ENCODE measurements at regions not wholly inside any gene's neighbourhood (a gene's known extent, or its start where the extent isn't known, plus 50 kb on each side); places are given as distances from the start of the nearest gene placed in this dataset.

DNA sequence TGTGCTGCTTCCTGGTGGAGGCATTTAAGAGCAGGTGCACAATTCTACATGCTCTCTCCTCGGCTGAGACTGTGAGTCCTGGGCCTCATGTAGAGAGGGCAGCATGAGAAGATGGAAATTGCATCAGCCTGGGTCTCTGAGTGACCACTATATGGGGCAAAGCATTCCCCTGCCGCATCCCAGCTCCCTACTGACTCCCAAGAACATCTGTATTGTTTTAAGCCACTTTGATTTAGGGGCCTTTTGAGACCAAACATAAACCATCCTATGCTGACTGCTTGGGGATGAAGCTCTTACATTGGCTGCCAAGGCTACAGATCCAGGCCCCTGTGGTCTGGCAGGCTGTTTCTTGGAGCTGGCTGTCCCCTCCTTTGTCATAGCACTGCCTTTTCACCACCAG is 101.3 kb upstream of the TBX20 start:
- Mint-ChIP-seq H3K4me1 (ENCODE audit: low read depth) (no peaks in the 10 kb centered on the region), H3K27me3 (ENCODE audit: low read depth) (peaks cover 7% of the 10 kb centered on the region), H3K36me3 (ENCODE audit: low read depth) (no peaks in the 10 kb centered on the region), H3K9me3 (no peaks in the 10 kb centered on the region), H3K27ac (no peak overlapping the region), H3K4me3 (no peak overlapping the region)

DNA sequence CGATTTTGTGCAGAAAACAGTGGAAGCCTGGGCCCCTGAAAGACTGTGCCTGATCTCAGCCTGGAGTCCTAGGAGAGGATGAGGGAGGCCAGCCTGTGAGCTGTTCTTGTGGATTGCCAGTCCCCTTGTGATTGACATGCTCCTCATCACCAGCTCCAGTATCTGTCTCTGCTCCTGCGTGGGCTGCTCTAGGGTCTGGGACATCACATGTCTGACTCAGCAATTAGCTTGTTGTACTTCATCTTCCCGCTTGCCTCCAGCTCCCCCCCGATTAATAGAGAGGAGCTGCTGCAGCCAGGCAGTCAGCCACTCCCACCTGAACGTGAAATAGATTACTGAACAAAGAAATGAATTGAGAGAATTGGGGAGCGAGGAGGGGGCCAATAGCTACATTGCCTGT is 99.6 kb upstream of the TBX20 start:
- Mint-ChIP-seq H3K9me3 (no peaks in the 10 kb centered on the region), H3K4me1 (ENCODE audit: low read depth) (no peaks in the 10 kb centered on the region), H3K4me3 (no peak overlapping the region), H3K27ac (no peak overlapping the region), H3K36me3 (ENCODE audit: low read depth) (no peaks in the 10 kb centered on the region), H3K27me3 (ENCODE audit: low read depth) (peaks cover 7% of the 10 kb centered on the region)

DNA sequence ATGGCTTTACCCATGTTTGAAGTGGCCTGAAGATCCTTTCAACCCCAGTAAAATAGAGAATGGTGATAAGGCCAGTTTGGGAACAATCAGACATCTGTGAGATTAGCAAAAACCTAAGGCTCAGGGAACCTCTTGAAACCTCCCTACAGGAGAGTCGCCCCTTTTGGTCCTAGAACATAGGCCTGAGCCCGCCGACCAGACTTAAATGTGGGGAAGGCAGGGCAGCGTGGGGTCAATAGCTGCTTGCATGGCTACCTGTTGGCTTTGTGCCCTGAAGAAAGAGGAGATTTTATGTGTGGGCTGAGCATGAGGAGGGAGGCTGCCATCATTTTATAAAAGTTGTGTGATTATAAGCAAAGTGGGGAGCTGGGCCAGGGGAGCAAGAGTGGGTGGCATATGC is 97.6 kb upstream of the TBX20 start:
- Mint-ChIP-seq H3K9me3 (no peaks in the 10 kb centered on the region), H3K27ac (no peak overlapping the region), H3K27me3 (ENCODE audit: low read depth) (peaks cover 4% of the 10 kb centered on the region), H3K36me3 (ENCODE audit: low read depth) (no peaks in the 10 kb centered on the region), H3K4me3 (no peak overlapping the region), H3K4me1 (ENCODE audit: low read depth) (no peaks in the 10 kb centered on the region)

DNA sequence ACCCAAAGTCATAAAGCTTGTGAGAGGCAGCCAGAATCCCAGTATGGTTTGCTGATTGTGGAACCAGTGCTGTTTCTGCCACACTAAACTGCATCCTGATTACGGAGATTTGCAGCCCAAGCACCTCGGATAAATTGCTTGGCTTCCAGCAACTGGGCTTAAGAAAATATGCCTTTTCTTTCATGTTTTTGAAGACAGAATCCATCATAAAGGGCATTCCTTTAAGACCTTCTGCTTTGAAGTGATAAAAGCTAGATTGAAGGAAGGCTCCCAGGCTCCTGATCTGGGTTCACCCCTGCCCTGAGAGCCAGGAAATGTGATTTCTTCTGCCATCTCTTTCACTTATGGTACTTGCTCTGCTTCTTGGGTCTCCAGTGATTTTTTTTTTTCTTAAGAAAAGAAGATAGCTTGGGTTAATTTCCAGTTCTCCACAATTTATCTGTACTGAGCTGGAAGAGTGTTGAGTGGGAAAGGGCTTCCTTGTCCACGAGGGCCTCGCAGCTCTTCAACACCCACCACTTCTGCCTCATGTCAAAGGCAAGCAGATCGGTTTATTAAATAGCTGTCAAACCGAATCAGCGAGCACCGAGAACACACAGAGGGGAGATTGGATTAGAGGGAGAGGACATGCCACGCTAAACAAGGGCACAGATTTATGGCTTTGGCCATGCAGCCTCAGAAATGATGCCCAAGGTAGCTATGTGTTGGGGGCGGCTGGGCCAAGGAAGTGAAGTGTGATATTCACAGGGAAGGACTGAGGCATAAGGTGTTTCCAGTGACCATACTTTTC is 94.9 kb upstream of the TBX20 start:
- H3K4me1 Mint-ChIP-seq (ENCODE audit: low read depth), result no peaks in the 10 kb centered on the region
- no peak overlapping the region for H3K4me3 Mint-ChIP-seq
- no peaks in the 10 kb centered on the region for H3K9me3 Mint-ChIP-seq
- H3K36me3 Mint-ChIP-seq (ENCODE audit: low read depth), result no peaks in the 10 kb centered on the region
- H3K27me3 Mint-ChIP-seq (ENCODE audit: low read depth), result peaks cover 4% of the 10 kb centered on the region
- H3K27ac Mint-ChIP-seq, result no peak overlapping the region

DNA sequence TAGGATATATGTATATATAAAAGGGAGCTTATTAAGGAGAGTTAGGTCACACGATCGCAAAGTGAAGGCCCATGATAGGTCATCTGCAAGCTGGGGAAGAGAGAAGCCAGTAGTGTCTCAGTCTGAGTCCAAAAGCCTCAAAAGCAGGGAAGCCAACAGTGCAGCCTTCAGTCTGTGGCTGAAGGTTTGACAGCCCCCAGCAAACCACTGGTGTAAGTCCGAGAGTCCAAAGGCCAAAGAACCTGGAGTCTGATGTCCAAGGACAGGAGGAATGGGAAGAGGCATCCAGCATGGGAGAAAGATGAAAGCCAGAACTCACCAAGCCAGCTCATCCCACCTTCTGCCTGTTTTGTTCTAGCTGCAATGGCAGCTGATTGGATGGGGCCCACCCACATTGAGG is 88.9 kb upstream of the TBX20 start:
- Mint-ChIP-seq H3K27ac (no peak overlapping the region), H3K36me3 (ENCODE audit: low read depth) (no peaks in the 10 kb centered on the region), H3K27me3 (ENCODE audit: low read depth) (no peaks in the 10 kb centered on the region), H3K9me3 (no peaks in the 10 kb centered on the region), H3K4me3 (no peak overlapping the region), H3K4me1 (ENCODE audit: low read depth) (no peaks in the 10 kb centered on the region)

DNA sequence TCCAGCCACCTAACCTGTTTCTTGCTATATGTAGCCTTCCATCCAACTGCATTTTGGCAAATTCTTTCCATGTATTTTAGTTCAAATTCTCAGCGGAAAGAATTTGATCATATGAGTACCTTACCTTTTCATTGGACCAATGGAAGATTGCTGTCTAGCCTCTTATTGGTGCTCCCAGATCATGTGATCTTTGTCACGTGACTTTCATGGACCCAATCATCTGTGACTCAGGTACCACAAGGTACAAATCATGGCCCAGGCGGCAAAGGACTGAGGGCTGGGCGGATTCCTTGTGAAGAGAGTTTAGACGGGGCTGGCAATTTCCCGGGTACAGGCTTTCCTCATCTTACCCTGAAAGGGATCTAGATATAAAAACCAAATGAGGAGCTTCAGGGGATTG is 85.9 kb upstream of the TBX20 start:
- H3K36me3 Mint-ChIP-seq (ENCODE audit: low read depth), result no peaks in the 10 kb centered on the region
- no peaks in the 10 kb centered on the region for H3K9me3 Mint-ChIP-seq
- no peaks in the 10 kb centered on the region for H3K4me1 Mint-ChIP-seq (ENCODE audit: low read depth)
- H3K27me3 Mint-ChIP-seq (ENCODE audit: low read depth), result no peaks in the 10 kb centered on the region
- H3K4me3 Mint-ChIP-seq, result no peak overlapping the region
- H3K27ac Mint-ChIP-seq, result no peak overlapping the region

DNA sequence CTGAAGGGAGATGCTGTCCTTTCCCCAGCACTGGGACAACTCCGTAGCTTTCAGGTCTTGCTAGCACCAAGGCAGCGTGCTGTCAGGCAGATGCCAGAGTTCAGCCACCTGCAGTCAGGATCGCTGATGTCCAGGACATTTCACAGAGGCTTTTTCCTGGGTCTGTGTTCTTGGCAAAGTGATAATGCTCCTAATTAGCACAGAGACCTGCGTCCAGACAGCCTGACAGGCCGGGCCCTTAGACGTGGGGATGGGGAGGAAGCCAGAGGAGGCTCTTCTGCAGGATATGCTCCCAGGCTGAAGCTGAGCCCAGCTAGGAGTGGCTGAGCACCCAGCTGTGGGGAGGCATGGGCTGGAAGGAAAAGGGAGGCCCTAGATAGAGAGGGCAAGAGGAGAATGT is 82.5 kb upstream of the TBX20 start:
- H3K4me3 Mint-ChIP-seq, result no peak overlapping the region
- no peaks in the 10 kb centered on the region for H3K4me1 Mint-ChIP-seq (ENCODE audit: low read depth)
- H3K9me3 Mint-ChIP-seq, result no peaks in the 10 kb centered on the region
- H3K36me3 Mint-ChIP-seq (ENCODE audit: low read depth), result no peaks in the 10 kb centered on the region
- H3K27me3 Mint-ChIP-seq (ENCODE audit: low read depth), result no peaks in the 10 kb centered on the region
- no peak overlapping the region for H3K27ac Mint-ChIP-seq

DNA sequence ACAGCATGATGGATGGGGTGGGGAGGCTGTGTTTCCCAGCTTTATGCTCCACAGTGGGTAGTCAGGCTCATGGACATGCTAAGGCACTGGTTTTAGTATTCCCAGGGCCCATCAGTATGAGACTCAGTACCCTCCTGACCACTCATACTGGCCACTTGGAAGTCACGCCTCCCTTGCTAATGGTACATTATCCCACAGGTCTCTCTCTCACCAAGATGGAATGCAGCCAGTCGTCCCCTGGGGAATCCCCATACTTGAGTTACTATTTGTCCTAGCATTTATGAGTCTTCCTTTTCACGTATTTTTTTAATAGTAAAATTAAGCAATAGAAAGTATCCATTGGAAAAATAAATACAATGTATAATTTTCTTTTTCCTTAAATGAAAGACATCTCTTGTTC is 80.6 kb upstream of the TBX20 start:
- no peak overlapping the region for H3K4me3 Mint-ChIP-seq
- no peaks in the 10 kb centered on the region for H3K4me1 Mint-ChIP-seq (ENCODE audit: low read depth)
- no peaks in the 10 kb centered on the region for H3K9me3 Mint-ChIP-seq
- no peak overlapping the region for H3K27ac Mint-ChIP-seq
- H3K36me3 Mint-ChIP-seq (ENCODE audit: low read depth), result no peaks in the 10 kb centered on the region
- no peaks in the 10 kb centered on the region for H3K27me3 Mint-ChIP-seq (ENCODE audit: low read depth)

DNA sequence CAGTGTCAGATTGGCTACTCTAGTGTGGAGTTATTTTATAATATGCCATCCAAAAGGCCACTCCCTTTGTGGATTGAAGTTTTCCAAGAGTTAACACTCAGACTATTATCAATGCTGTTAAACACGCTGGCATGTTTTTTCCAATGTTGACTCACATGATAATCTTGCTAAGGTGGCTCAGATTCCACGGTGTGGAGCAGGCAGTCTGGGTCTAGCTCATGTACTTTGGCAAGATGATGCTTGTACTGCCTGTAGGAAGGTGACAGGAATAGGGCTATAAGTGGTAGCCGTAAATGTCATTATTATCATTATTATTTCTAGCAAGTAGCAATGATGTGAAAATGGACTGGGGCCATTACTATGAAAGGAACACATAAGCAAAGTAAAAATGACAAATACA is 79.4 kb upstream of the TBX20 start:
- H3K9me3 Mint-ChIP-seq, result no peaks in the 10 kb centered on the region
- no peaks in the 10 kb centered on the region for H3K27me3 Mint-ChIP-seq (ENCODE audit: low read depth)
- H3K4me3 Mint-ChIP-seq, result no peak overlapping the region
- H3K36me3 Mint-ChIP-seq (ENCODE audit: low read depth), result no peaks in the 10 kb centered on the region
- H3K4me1 Mint-ChIP-seq (ENCODE audit: low read depth), result no peaks in the 10 kb centered on the region
- no peak overlapping the region for H3K27ac Mint-ChIP-seq

DNA sequence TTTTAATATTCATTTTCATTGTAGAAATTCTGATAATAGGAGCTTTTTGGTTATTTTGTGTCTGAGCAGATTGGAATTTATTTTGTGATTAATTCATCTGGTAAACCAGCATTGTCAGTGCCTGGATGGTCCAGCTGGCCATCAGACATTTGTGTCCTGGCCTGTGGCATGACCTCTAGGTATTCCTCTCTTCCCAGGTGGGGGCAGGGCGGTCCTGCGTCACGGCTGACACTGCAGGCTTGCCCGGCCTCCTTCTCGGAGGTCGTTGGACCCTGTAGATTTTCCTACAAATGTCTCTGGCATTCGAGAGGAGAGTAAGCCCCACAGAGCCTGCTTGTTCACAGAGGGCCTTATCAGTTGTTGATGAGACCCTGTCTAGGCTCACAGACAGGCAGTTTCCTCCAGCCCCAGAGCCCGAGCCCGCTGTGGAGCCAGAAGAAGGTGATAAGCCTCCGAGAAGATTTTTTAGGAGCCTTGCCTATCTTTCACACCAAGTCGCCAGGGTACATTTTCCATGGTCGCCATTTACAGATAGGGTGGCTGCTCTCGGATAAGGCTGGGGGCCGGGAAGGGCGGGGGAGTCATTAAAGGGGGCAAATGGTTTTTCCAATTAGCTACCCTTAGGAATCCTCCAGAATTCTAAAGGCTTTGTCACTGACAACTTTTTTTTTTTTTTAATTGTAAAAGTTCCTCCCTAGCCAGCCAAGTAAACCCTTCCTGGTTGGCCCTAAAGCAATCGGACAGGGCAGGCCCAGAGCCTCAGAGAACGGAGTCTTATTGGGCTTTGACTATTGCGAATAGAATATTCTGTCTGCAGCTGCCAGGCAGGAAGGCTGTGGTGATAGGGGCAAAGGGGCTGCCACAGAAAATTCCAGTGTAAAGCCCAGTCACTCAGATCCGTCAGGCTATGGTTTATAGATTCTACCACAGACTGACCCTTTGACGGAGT is 78.1 kb upstream of the TBX20 start:
- no peaks in the 10 kb centered on the region for H3K4me1 Mint-ChIP-seq (ENCODE audit: low read depth)
- H3K27me3 Mint-ChIP-seq (ENCODE audit: low read depth), result peaks cover 5% of the 10 kb centered on the region
- no peaks in the 10 kb centered on the region for H3K9me3 Mint-ChIP-seq

DNA sequence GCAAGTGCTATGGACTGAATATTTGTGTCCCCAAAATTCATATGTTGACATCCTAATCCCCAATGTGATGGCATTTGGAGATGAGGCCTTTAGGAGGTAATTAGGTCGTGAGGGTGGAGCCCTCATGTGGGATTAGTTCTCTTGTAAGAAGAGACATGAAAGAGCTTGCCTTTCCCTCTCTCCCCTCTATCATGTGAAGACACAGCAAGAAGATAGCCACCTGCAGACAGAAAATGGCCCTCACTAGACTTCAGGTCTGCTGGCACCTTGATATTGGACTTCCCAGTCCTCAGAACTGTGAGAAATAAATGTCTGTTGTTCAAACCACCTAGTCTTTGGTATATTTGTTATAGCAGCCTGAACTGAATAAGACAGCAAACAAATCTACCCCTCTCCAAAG is 75.1 kb upstream of the TBX20 start:
- H3K4me1 Mint-ChIP-seq (ENCODE audit: low read depth), result no peaks in the 10 kb centered on the region
- H3K36me3 Mint-ChIP-seq (ENCODE audit: low read depth), result no peaks in the 10 kb centered on the region
- no peak overlapping the region for H3K27ac Mint-ChIP-seq
- no peaks in the 10 kb centered on the region for H3K9me3 Mint-ChIP-seq
- peaks cover 5% of the 10 kb centered on the region for H3K27me3 Mint-ChIP-seq (ENCODE audit: low read depth)
- no peak overlapping the region for H3K4me3 Mint-ChIP-seq

More for the DNA sequence above, 78.1 kb upstream of the TBX20 start:
- no peaks in the 10 kb centered on the region for H3K36me3 Mint-ChIP-seq (ENCODE audit: low read depth)
- no peak overlapping the region for H3K27ac Mint-ChIP-seq
- no peak overlapping the region for H3K4me3 Mint-ChIP-seq

DNA sequence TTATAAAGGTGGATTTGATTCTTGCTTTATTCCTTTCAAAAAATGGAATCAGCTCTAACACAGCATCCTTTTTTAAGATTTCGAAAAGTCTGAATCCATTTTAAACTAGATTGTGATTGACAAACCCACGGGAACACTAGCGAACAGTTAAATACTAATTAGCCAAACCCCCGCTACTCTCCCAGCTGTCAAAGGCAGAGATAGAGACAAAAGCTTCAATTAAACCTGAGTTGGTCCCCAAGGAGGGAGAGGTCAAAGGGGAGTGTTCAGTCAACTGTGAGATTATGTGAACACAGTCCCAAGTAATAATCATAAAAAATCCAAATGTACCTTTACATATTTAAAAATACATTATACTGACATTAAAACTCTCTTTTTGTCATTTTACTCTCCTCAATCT is 65.7 kb upstream of the TBX20 start:
- Mint-ChIP-seq H3K9me3 (no peaks in the 10 kb centered on the region), H3K4me1 (ENCODE audit: low read depth) (no peaks in the 10 kb centered on the region), H3K36me3 (ENCODE audit: low read depth) (no peaks in the 10 kb centered on the region), H3K27me3 (ENCODE audit: low read depth) (no peaks in the 10 kb centered on the region), H3K4me3 (no peak overlapping the region), H3K27ac (no peak overlapping the region)

DNA sequence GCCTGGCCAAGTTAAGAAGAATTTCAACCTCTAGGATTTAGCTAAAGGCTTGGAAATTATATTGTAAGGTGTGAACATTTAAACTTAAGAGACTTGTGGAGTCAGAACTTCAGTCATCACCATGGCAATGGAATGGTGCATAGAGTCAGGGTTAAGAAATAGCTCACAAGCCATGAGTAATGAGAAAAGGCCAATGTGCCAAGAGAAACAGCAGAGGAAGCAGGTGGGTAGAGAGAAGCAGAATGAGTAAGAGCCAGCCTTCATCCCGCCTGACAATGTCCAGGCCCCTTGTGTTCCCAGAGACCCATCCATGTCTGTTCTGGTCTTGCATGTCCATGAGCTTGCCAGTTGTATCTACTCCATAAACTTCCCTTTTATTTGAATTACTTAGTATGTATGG is 62.6 kb upstream of the TBX20 start:
- H3K36me3 Mint-ChIP-seq (ENCODE audit: low read depth), result no peaks in the 10 kb centered on the region
- no peaks in the 10 kb centered on the region for H3K9me3 Mint-ChIP-seq
- H3K27ac Mint-ChIP-seq, result no peak overlapping the region

DNA sequence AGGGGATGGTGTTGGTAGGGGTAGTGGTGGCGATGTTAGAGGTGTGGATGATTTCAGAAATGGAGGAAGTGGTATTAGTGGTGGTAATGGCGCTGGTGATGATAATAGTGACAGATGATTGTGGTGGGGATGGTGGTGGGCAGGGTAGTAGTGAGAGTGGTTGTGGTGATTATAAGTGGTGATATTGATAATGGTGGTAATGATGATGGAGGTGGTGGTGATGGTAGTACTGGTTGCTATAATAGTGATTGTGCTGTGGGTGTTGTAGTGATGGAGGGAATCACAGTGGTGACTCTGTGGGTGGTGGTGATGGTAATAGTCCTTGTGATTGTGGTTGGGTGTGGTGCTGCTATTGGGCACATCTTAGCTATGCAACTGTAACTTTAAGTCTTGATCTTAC is 61.6 kb upstream of the TBX20 start:
- no peaks in the 10 kb centered on the region for H3K27me3 Mint-ChIP-seq (ENCODE audit: low read depth)

More for the DNA sequence above, 62.6 kb upstream of the TBX20 start:
- Mint-ChIP-seq H3K4me3 (no peak overlapping the region), H3K27me3 (ENCODE audit: low read depth) (no peaks in the 10 kb centered on the region), H3K4me1 (ENCODE audit: low read depth) (no peaks in the 10 kb centered on the region)

DNA sequence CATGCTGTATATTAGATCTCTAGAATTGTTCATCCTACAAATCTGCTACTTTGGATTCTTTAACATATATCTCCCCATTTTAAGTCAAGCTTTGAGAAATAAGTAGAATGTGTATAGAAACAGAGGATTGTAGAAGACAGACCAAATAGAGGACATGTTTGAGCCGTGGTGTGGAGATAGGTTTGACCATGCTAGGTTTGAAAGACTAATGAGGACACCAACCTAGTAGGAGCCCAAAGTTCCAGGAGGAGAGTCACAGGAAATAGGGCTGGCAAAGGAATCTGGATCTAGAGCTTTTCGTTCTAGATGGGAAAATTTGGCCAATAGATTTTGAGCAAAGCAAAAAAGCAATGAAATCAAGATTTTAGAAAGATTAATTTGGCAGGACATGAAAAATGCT is 60.5 kb upstream of the TBX20 start:
- no peak overlapping the region for H3K4me3 Mint-ChIP-seq
- H3K27ac Mint-ChIP-seq, result no peak overlapping the region
- H3K36me3 Mint-ChIP-seq (ENCODE audit: low read depth), result no peaks in the 10 kb centered on the region
- no peaks in the 10 kb centered on the region for H3K4me1 Mint-ChIP-seq (ENCODE audit: low read depth)
- H3K9me3 Mint-ChIP-seq, result no peaks in the 10 kb centered on the region
- H3K27me3 Mint-ChIP-seq (ENCODE audit: low read depth), result no peaks in the 10 kb centered on the region

More for the DNA sequence above, 61.6 kb upstream of the TBX20 start:
- Mint-ChIP-seq H3K4me3 (no peak overlapping the region), H3K27ac (no peak overlapping the region), H3K36me3 (ENCODE audit: low read depth) (no peaks in the 10 kb centered on the region), H3K4me1 (ENCODE audit: low read depth) (no peaks in the 10 kb centered on the region), H3K9me3 (no peaks in the 10 kb centered on the region)

Data from T-helper 1 cell treated with Interleukin-12 subunit alpha and Interleukin-12 subunit beta and Interleukin-4 antibody, amounts not matched to agents 30 μg/mL and 1 μg/mL, for 36 hours (primary cell).